Duodenal mucosa (tissue), 2 donors: ENCODE measurements at regions not wholly inside any gene's neighbourhood (a gene's known extent, or its start where the extent isn't known, plus 50 kb on each side); places are given as distances from the start of the nearest gene placed in this dataset.

Experiments
- H3K27ac ChIP-seq: one replicate; pipeline ENCODE4 v1.7.0; 2013; ENCODE audit warnings: low read depth, low read length
- H3K27me3 ChIP-seq, 2 donors: one replicate each; pipeline ENCODE4 v1.7.0; 2013; ENCODE audit warnings: low read length in 2 of 2, control low read depth in 1 of 2; ENCODE audit not compliant: insufficient read depth in 2 of 2, control insufficient read depth in 1 of 2
- H3K36me3 ChIP-seq, 2 donors: one replicate each; pipeline ENCODE4 v1.7.0; 2013; ENCODE audit warnings: low read length in 2 of 2, control low read depth in 1 of 2; ENCODE audit not compliant: insufficient read depth in 2 of 2, control insufficient read depth in 1 of 2
- H3K4me1 ChIP-seq, 2 donors: one replicate each; pipeline ENCODE4 v1.7.0; 2013; ENCODE audit warnings: low read length in 2 of 2, control low read depth in 1 of 2; ENCODE audit not compliant: insufficient read depth in 2 of 2, control insufficient read depth in 1 of 2
- H3K4me3 ChIP-seq, 2 donors: one replicate each; pipeline ENCODE4 v1.7.0; 2013; ENCODE audit warnings: low read length in 2 of 2, low read depth in 1 of 2
- H3K9ac ChIP-seq, 2 donors: one replicate each; pipeline ENCODE4 v1.7.0; 2013; ENCODE audit warnings: low read length in 2 of 2, low read depth in 1 of 2
- H3K9me3 ChIP-seq, 2 donors: one replicate each; pipeline ENCODE4 v1.7.0; 2013; ENCODE audit warnings: low read length in 2 of 2, control low read depth in 1 of 2; ENCODE audit not compliant: control insufficient read depth in 1 of 2

DNA sequence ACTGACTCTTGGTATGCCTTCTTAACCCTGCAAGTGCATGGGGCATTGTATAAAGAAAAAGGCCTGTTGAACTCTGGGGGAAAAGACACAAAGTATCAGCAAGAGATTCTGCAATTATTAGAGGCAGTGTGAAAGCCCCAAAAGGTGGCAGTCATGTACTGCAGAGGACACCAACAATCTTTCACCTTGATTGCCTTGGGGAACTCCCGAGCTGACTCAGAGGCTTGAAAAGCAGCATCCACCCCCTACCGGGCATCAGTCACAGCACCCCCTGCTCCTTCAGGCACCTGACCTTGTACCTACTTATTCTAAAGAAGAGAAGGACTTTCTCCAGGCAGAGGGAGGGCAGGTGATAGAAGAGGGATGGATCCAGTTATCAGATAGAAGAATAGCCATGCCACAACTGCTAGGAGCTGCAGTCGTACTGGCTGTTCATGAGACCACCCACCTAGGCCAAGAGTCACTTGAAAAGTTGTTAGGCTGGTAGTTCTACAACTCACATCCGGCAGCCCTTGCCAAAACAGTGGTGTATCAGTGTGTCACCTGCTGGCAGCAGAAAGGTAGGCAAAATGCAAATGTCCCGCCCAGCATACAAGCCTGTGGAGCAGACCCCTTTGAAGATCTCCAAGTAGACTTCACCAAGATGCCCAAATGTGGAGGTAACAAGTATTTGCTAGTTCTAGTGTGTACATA is 241.6 kb upstream of the CNTN6 start:
- Histone ChIP-seq H3K4me1 (no peaks in the 10 kb centered on the region), H3K36me3 (no peaks in the 10 kb centered on the region), H3K4me3 (no peak overlapping the region), H3K9ac (no peak overlapping the region), H3K27ac (no peak overlapping the region), H3K9me3 (peaks cover 8 to 13% of the 10 kb centered on the region in 2 donors), H3K27me3 (no peaks in the 10 kb centered on the region)

DNA sequence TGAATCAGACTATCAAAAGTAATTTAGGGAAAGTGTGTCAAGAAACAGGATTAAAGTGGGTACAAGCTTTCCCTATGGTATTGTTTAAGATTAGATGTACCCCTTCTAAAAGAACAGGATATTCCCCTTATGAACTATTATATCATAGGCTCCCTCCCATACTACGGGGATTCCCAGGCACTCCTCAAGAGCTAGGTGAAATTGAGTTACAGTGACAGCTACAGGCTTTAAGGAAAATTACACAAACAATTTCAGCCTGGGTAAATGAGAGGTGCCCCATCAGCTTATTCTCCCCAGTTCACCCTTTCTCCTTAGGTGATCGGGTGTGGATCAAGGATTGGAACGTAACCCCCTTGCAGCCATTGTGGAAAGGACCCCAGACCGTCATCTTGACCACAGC is 240.8 kb upstream of the CNTN6 start:
- Histone ChIP-seq H3K4me1 (no peaks in the 10 kb centered on the region), H3K27ac (no peak overlapping the region), H3K9ac (no peak overlapping the region), H3K4me3 (no peak overlapping the region), H3K9me3 (peaks cover 5 to 9% of the 10 kb centered on the region in 2 donors), H3K27me3 (no peaks in the 10 kb centered on the region), H3K36me3 (no peaks in the 10 kb centered on the region)

DNA sequence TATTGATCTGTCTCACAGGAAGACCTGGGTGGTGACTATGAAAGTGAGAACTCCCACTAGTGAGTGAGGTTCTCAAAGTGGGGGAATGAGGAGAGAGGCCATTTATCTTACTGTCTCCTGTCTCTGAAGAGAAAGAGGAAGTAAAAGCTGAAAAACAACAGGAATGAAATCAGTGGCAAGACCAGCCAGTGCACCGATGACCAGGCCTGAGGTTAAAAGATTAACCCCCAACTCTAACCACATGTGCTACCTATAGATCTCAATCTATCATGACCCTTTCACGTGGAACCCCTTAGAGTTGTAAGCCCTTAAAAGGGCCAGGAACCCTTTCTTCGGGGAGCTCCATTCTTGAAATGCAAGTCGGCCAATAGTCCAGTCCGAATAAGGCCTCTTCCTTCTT is 239.3 kb upstream of the CNTN6 start:
- no peaks in the 10 kb centered on the region for H3K4me1 ChIP-seq
- H3K36me3 ChIP-seq: no peaks in the 10 kb centered on the region
- H3K4me3 ChIP-seq: no peak overlapping the region
- H3K9me3 ChIP-seq: peaks cover 0 to 4% of the 10 kb centered on the region in 2 donors
- H3K9ac ChIP-seq: no peak overlapping the region
- no peaks in the 10 kb centered on the region for H3K27me3 ChIP-seq
- H3K27ac ChIP-seq: no peak overlapping the region

DNA sequence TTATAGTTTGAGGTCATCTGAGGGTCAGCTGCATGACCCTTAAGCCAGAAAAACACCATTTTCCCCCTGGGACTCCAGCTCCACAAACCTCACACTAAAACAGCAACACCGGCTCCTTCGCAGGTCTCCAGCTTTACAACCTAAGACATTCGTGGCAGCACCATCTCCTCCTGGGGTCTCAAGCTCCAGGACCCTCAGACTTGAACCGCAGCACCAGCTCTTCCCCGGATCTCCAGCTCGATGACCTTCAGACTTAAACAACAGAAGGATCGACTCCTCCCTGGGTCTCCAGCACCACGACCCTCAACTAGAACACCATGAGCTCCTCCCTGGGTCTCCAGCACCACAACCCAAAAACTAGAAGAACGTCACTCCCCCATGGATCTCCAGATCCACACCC is 233.7 kb upstream of the CNTN6 start:
- Histone ChIP-seq H3K27ac (no peak overlapping the region), H3K4me1 (no peaks in the 10 kb centered on the region), H3K9me3 (peaks cover 0 to 12% of the 10 kb centered on the region in 2 donors), H3K36me3 (no peaks in the 10 kb centered on the region), H3K27me3 (no peaks in the 10 kb centered on the region), H3K9ac (no peak overlapping the region), H3K4me3 (no peak overlapping the region)

DNA sequence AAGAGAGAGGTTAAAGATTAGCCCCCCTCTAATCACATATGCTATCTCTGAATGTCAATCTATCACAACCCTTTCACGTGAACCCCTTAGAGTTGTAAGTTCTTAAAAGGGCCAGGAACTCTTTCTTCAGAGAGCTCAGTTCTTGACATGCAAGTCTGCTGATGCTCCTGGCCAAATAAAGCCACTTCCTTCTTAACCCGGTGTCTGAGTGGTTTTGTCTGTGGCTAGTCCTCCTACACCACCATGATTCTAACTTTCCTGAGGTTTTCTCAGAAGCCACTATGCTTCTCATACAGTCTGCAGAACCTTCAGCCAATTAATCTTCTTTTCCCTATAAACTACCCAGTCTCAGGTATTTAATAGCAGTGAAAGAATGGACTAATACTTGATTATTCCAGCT is 231.1 kb upstream of the CNTN6 start:
- no peak overlapping the region for H3K27ac ChIP-seq
- no peak overlapping the region for H3K4me3 ChIP-seq
- no peak overlapping the region for H3K9ac ChIP-seq
- no peaks in the 10 kb centered on the region for H3K4me1 ChIP-seq
- H3K9me3 ChIP-seq: peaks cover 0 to 12% of the 10 kb centered on the region in 2 donors
- H3K36me3 ChIP-seq: no peaks in the 10 kb centered on the region
- no peaks in the 10 kb centered on the region for H3K27me3 ChIP-seq

DNA sequence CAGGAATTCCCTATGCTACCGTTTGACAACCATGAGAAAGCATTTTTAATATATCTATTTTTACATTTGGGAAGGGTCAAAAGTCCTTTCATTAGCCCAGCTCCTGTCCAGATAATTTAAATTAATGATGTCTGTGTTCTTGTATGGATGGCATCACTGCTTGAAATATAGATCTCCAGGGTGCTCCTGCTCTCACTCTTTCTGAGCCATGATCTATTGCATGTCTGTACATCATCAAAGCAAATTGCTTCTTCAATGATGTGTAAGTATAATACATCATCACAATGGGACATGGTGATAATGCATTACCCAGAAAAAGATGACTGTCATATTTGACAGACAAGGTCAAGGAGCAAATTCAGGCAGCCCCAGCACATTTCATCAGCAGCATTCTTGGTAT is 223.6 kb upstream of the CNTN6 start:
- no peaks in the 10 kb centered on the region for H3K9me3 ChIP-seq
- H3K27me3 ChIP-seq: no peaks in the 10 kb centered on the region
- H3K36me3 ChIP-seq: no peaks in the 10 kb centered on the region
- no peak overlapping the region for H3K27ac ChIP-seq
- no peaks in the 10 kb centered on the region for H3K4me1 ChIP-seq
- no peak overlapping the region for H3K9ac ChIP-seq
- no peak overlapping the region for H3K4me3 ChIP-seq

DNA sequence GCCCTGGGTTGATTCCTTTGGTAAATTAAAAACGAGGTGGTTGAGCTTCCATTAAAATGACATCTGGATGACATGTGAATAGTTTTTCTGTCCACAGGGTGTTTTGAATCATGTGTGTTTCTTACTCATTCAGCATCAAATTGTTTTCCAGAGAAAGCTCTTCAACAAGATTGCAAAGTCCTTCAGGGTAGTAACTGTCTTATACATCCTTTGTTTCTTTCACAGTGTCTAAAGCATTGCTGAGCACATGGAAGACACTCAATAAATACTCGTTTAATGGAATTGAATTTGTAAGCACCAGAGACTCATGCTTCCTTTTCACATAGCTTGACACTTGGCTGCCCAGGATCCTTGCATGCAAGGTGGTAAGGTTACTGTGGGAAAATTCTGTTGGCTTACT is 223.1 kb upstream of the CNTN6 start:
- H3K27ac ChIP-seq: no peak overlapping the region
- H3K9me3 ChIP-seq: no peaks in the 10 kb centered on the region
- no peak overlapping the region for H3K4me3 ChIP-seq
- no peaks in the 10 kb centered on the region for H3K27me3 ChIP-seq
- H3K9ac ChIP-seq: no peak overlapping the region
- H3K36me3 ChIP-seq: no peaks in the 10 kb centered on the region
- no peaks in the 10 kb centered on the region for H3K4me1 ChIP-seq

DNA sequence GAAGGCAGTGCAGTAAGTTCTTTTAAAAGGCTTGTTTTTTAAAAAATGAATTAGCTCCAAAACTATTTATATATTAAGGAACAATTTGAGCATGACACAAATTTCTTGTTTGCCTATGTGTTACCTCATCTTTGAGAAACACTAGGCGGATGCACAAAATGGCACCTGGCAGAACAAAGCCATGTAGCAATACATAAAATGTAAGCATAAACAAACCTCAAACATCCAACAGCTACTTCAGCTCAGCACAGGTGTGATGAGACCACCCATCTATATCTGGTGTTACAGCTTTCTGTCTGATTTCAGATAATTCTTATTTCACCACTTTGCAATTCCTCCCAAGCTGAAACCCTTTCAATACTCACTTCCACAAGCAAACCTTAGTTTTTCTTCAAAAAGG is 221.2 kb upstream of the CNTN6 start:
- no peak overlapping the region for H3K9ac ChIP-seq
- no peaks in the 10 kb centered on the region for H3K9me3 ChIP-seq
- H3K27ac ChIP-seq: no peak overlapping the region
- no peak overlapping the region for H3K4me3 ChIP-seq
- no peaks in the 10 kb centered on the region for H3K4me1 ChIP-seq
- no peaks in the 10 kb centered on the region for H3K27me3 ChIP-seq
- no peaks in the 10 kb centered on the region for H3K36me3 ChIP-seq

DNA sequence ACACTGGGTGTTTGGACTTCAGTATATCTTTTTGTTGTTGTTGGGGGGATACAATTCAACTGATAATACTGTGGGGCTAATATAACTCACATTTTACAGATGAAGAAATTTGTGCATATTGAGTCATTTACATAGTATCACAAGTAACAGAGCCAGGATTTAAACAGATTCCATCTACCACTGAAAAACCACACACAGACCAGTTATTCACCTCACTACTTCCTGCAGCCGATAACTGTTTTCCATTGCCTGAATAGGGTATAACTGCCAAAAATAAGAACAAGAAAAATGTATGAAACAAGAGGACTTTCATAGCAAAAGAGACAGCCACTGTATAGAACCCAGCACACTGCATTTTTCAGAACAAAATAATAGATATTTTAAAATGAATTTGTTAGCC is 215.8 kb upstream of the CNTN6 start:
- Histone ChIP-seq H3K27me3 (no peaks in the 10 kb centered on the region), H3K4me3 (no peak overlapping the region), H3K9me3 (no peaks in the 10 kb centered on the region), H3K4me1 (no peaks in the 10 kb centered on the region), H3K36me3 (no peaks in the 10 kb centered on the region), H3K9ac (no peak overlapping the region), H3K27ac (no peak overlapping the region)

DNA sequence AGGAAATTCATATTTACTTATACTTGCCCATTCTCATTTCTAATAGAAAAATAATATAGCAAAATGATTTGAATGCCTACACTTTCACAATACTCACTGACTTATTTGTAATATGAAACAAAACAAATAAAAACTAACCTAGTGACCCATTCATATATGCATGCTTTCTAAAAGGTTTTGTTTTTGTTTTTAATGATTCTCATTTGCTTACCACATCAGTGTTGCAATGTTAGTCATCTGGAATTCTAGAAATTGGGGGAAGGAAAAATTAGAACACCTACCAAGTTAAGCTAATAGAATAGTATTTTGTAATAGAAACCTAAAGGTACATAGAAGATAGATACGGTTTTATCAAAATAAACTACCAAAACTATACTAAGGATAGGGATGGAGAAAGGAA is 214.1 kb upstream of the CNTN6 start:
- Histone ChIP-seq H3K27ac (no peak overlapping the region), H3K9me3 (no peaks in the 10 kb centered on the region), H3K27me3 (no peaks in the 10 kb centered on the region), H3K4me3 (no peak overlapping the region), H3K9ac (no peak overlapping the region), H3K36me3 (no peaks in the 10 kb centered on the region), H3K4me1 (no peaks in the 10 kb centered on the region)

DNA sequence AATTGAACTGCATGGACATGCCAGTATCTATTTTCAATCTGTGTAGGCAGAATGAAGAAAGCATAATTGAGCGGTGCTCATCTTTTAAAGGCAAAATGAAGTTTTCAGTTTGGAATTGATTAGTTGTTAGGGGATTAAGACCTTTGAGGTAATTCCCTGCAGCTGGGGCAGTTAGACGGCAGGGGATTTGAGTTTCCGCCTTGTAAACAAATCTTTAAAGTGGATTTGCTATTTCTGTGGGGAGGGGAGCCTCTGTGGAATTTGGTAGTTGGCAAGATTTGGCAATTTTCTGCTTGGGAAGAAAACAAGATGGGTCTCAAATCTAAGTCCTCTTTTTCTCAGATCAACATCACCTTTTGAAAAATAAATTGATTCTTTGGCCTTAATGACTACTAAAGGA is 212.5 kb upstream of the CNTN6 start:
- H3K4me3 ChIP-seq: no peak overlapping the region
- no peaks in the 10 kb centered on the region for H3K27me3 ChIP-seq
- no peaks in the 10 kb centered on the region for H3K9me3 ChIP-seq
- H3K4me1 ChIP-seq: no peaks in the 10 kb centered on the region
- no peak overlapping the region for H3K9ac ChIP-seq
- H3K27ac ChIP-seq: no peak overlapping the region
- no peaks in the 10 kb centered on the region for H3K36me3 ChIP-seq
